22Rv1 (cell line): ENCODE measurements at regions not wholly inside any gene's neighbourhood (a gene's known extent, or its start where the extent isn't known, plus 50 kb on each side); places are given as distances from the start of the nearest gene placed in this dataset.

ENCODE experiments used
- H3K27ac ChIP-seq: fragments of 450-650 bp; 2 replicates; pipeline ENCODE4 v1.5.1; 2017
- ZFX ChIP-seq: fragments of 450-650 bp; IDR thresholded peaks from 2 replicates; pipeline ENCODE4 v1.6.1; 2017; ENCODE audit warnings: antibody characterized with exemption, borderline replicate concordance
- TF ChIP-seq, protein P1 (sequence below): fragments of 450-650 bp; IDR thresholded peaks from 2 replicates; pipeline ENCODE4 v1.5.1; 2017; ENCODE audit warnings: mild to moderate bottlenecking

DNA sequence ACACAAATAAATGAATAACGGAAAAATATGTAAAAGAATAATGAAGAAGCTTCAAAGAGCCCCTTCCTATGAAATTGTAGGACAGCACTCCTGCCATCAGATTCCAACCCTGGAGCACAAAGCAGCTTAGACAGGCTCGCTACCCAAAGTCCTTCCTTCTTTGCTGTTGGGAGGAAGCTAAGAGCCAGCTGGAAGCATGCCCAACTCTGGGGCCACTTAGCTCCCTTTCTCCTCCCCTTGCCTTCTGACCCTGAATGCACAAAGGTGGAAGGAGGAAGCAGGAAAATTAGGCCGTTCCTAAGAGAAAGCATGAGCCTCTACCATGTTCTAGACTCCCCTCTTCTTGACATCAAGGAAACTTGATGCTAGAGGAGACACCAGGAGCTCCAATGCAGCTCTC lies 700.8 kb downstream of the RNF144A start:
- TF ChIP-seq, protein P1, sequence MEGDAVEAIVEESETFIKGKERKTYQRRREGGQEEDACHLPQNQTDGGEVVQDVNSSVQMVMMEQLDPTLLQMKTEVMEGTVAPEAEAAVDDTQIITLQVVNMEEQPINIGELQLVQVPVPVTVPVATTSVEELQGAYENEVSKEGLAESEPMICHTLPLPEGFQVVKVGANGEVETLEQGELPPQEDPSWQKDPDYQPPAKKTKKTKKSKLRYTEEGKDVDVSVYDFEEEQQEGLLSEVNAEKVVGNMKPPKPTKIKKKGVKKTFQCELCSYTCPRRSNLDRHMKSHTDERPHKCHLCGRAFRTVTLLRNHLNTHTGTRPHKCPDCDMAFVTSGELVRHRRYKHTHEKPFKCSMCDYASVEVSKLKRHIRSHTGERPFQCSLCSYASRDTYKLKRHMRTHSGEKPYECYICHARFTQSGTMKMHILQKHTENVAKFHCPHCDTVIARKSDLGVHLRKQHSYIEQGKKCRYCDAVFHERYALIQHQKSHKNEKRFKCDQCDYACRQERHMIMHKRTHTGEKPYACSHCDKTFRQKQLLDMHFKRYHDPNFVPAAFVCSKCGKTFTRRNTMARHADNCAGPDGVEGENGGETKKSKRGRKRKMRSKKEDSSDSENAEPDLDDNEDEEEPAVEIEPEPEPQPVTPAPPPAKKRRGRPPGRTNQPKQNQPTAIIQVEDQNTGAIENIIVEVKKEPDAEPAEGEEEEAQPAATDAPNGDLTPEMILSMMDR: no peak
- TF ChIP-seq ZFX: no peak
- H3K27ac ChIP-seq: no peak overlapping the region

- no peak overlapping the region for H3K27ac ChIP-seq
- TF ChIP-seq, protein P1: no peak
- TF ChIP-seq ZFX: no peak
These were observed 702.2 kb downstream of the RNF144A start for GRCh38 chr2:7619203-7619970.

DNA sequence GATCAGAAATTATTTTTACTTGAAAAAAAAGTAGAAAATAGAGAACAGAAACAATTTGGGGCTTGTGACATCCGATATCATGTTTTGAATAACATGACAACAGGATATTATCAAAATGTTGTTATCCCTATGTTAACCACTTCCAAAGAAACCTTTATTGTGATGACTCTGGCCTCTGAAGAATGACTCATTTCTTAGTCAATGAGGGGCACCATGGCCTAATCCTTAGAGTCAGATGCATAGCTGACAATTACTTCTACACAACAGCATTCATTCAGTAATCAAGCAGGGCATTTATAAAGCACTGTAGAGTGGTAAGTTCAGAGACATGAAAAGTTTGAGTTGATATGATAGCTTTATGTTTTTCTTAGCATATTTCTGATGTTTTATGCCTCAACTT lies 703.0 kb downstream of the RNF144A start:
- H3K27ac ChIP-seq: no peak overlapping the region
- TF ChIP-seq, protein P1: no peak
- no peak for TF ChIP-seq ZFX

- no peak overlapping the region for H3K27ac ChIP-seq
- no peak for TF ChIP-seq ZFX
- TF ChIP-seq, protein P1: no peak
These were observed 704.0 kb downstream of the RNF144A start for GRCh38 chr2:7621018-7621814.

GRCh38 chr2:7625392-7626138 lies 708.4 kb downstream of the RNF144A start:
- H3K27ac ChIP-seq: no peak overlapping the region

GRCh38 chr2:7626139-7626537 lies 708.9 kb downstream of the RNF144A start:
- TF ChIP-seq, protein P1: no peak
- TF ChIP-seq ZFX: no peak
- no peak overlapping the region for H3K27ac ChIP-seq

More at GRCh38 chr2:7625392-7626138, 708.4 kb downstream of the RNF144A start:
- TF ChIP-seq, protein P1: no peak
- no peak for TF ChIP-seq ZFX

DNA sequence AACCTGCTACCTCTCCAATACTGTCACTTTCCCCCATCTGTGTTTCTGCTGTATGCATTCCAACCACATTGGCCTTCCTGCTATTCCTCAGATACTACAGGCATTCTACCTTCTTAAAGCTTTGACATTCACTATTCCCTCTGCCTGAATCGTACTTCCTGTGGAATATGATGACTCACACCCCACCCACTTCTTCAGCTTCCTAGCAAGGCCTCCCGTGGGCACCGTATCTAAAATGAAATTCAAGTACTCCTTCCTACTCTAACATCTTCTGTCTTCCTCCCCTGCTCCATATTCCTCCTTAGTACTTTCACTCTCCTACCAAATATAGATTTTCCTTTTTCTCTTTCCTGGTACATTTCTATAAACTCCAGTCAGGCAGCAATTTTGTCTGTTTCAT lies 710.4 kb downstream of the RNF144A start:
- H3K27ac ChIP-seq: no peak overlapping the region
- TF ChIP-seq, protein P1: no peak
